Cardiac fibroblast (primary cell): ENCODE measurements at regions not wholly inside any gene's neighbourhood (a gene's known extent, or its start where the extent isn't known, plus 50 kb on each side); places are given as distances from the start of the nearest gene placed in this dataset.

ENCODE experiments used
- DNase-seq, 2 donors: peaks; one replicate each; pipeline versions ENCODE4 v3.0.0 to v3.0.0-alpha.2; 2010; ENCODE audit warnings: low read depth in 2 of 2
- H3K4me3 ChIP-seq, 2 donors: replicated peaks in 1 of 2; 1 replicate in 1 of 2; 2 replicates in 1 of 2; pipeline ENCODE4 v1.5.1; 2011; ENCODE audit warnings: low read depth in 2 of 2, low read length in 2 of 2, mild to moderate bottlenecking in 2 of 2, moderate library complexity in 1 of 2
- CTCF ChIP-seq: IDR thresholded peaks from one replicate; pipeline ENCODE4 v1.5.1; 2011; ENCODE audit warnings: low read depth, mild to moderate bottlenecking, low read length, inconsistent platforms

- TF ChIP-seq CTCF = no peak
- no peak overlapping the region for H3K4me3 ChIP-seq
- no peak for DNase-seq
Measured at GRCh38 chr5:107056278-107056677, 614.5 kb downstream of the EFNA5 start.

- H3K4me3 ChIP-seq = no peak overlapping the region
- no peak for DNase-seq
- TF ChIP-seq CTCF = no peak
Measured at GRCh38 chr5:107047048-107047447, 623.7 kb downstream of the EFNA5 start.

GRCh38 chr5:107043665-107044064 lies 627.1 kb downstream of the EFNA5 start:
- no peak for TF ChIP-seq CTCF
- H3K4me3 ChIP-seq = no peak overlapping the region
- no peak for DNase-seq

- H3K4me3 ChIP-seq = no peak overlapping the region
- no peak for DNase-seq
- TF ChIP-seq CTCF = no peak
Measured at GRCh38 chr5:107040907-107041306, 629.8 kb downstream of the EFNA5 start.

GRCh38 chr5:107032629-107033028 lies 638.1 kb downstream of the EFNA5 start:
- no peak for DNase-seq
- TF ChIP-seq CTCF = no peak
- H3K4me3 ChIP-seq = no peak overlapping the region

GRCh38 chr5:107028938-107029337 lies 641.8 kb downstream of the EFNA5 start:
- no peak for DNase-seq
- no peak for TF ChIP-seq CTCF
- no peak overlapping the region for H3K4me3 ChIP-seq

GRCh38 chr5:107025712-107026497 lies 644.8 kb downstream of the EFNA5 start:
- no peak for TF ChIP-seq CTCF
- DNase-seq = no peak

More at GRCh38 chr5:107025712-107026497, 644.8 kb downstream of the EFNA5 start:
- no peak overlapping the region for H3K4me3 ChIP-seq
